Liver (tissue), 3 donors: ENCODE measurements at regions not wholly inside any gene's neighbourhood (a gene's known extent, or its start where the extent isn't known, plus 50 kb on each side); places are given as distances from the start of the nearest gene placed in this dataset.

Source experiments
- CTCF ChIP-seq: fragments of 150-350 bp; IDR thresholded peaks from 2 replicates; pipeline ENCODE4 v1.5.1; 2017; ENCODE audit warnings: improper control_type of control experiment, low read depth, low read length; ENCODE audit not compliant: missing input control
- EGR1 ChIP-seq, 2 donors: IDR thresholded peaks; 2 replicates each; pipeline ENCODE4 v1.6.1; 2016 to 2018; ENCODE audit warnings: antibody characterized with exemption in 2 of 2, low read depth in 2 of 2
- FOXA1 ChIP-seq: IDR thresholded peaks from 2 replicates; pipeline ENCODE4 v1.6.1; 2016; ENCODE audit warnings: antibody characterized with exemption
- GABPA ChIP-seq, 2 donors: IDR thresholded peaks in 1 of 2; conservative IDR thresholded peaks in 1 of 2; 2 replicates each; pipeline ENCODE4 v1.6.1; 2016; ENCODE audit warnings: antibody characterized with exemption in 2 of 2, mild to moderate bottlenecking in 1 of 2, moderate library complexity in 1 of 2
- HNF4G ChIP-seq: IDR thresholded peaks from 2 replicates; pipeline ENCODE4 v1.6.1; 2016; ENCODE audit warnings: antibody characterized with exemption
- JUND ChIP-seq, 2 donors: IDR thresholded peaks; 2 replicates each; pipeline ENCODE4 v1.6.1; 2016; ENCODE audit warnings: antibody characterized with exemption in 2 of 2
- MAX ChIP-seq: IDR thresholded peaks from 2 replicates; pipeline ENCODE4 v1.6.1; 2016; ENCODE audit warnings: antibody characterized with exemption
- RAD21 ChIP-seq, 2 donors: IDR thresholded peaks; 2 replicates each; pipeline ENCODE4 v1.6.1; 2016; ENCODE audit warnings: antibody characterized with exemption in 2 of 2, mild to moderate bottlenecking in 2 of 2
- SP1 ChIP-seq: IDR thresholded peaks from 2 replicates; pipeline ENCODE4 v1.6.1; 2018; ENCODE audit warnings: antibody characterized with exemption, mild to moderate bottlenecking
- TAF1 ChIP-seq: conservative IDR thresholded peaks from 2 replicates; pipeline ENCODE4 v1.6.1; 2016; ENCODE audit warnings: antibody characterized with exemption, mild to moderate bottlenecking
- YY1 ChIP-seq: IDR thresholded peaks from 2 replicates; pipeline ENCODE4 v1.6.1; 2016; ENCODE audit warnings: antibody characterized with exemption, mild to moderate bottlenecking
- TF ChIP-seq, protein P1 (sequence below): IDR thresholded peaks from 2 replicates; pipeline ENCODE4 v1.6.1; 2016; ENCODE audit warnings: antibody characterized with exemption
- TF ChIP-seq, protein P2 (sequence below): IDR thresholded peaks from 2 replicates; pipeline ENCODE4 v1.6.1; 2016; ENCODE audit warnings: antibody characterized with exemption
- TF ChIP-seq, protein P3 (sequence below): IDR thresholded peaks from 2 replicates; pipeline ENCODE4 v1.6.1; 2016; ENCODE audit warnings: antibody characterized with exemption, mild to moderate bottlenecking
- donor health status: healthy.
- donor health status: healthy.

GRCh38 chr6:56353860-56354259 lies 106.5 kb upstream of the COL21A1 start:
- TF ChIP-seq CTCF (no peak), HNF4G (no peak), MAX (no peak), GABPA (IDR thresholded peaks at IDR 0.05 in 1 of 2, conservative IDR thresholded peaks at IDR 0.05 in 1 of 2) (no peak), YY1 (no peak), TAF1 (no peak), SP1 (no peak), JUND (IDR thresholded peaks at IDR 0.05) (no peak), EGR1 (IDR thresholded peaks at IDR 0.05; ENCODE audit: low read depth in 2 of 2) (no peak), FOXA1 (no peak), RAD21 (IDR thresholded peaks at IDR 0.05) (no peak)
- TF ChIP-seq, protein P1, sequence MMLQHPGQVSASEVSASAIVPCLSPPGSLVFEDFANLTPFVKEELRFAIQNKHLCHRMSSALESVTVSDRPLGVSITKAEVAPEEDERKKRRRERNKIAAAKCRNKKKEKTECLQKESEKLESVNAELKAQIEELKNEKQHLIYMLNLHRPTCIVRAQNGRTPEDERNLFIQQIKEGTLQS = no peak
- TF ChIP-seq, protein P2, sequence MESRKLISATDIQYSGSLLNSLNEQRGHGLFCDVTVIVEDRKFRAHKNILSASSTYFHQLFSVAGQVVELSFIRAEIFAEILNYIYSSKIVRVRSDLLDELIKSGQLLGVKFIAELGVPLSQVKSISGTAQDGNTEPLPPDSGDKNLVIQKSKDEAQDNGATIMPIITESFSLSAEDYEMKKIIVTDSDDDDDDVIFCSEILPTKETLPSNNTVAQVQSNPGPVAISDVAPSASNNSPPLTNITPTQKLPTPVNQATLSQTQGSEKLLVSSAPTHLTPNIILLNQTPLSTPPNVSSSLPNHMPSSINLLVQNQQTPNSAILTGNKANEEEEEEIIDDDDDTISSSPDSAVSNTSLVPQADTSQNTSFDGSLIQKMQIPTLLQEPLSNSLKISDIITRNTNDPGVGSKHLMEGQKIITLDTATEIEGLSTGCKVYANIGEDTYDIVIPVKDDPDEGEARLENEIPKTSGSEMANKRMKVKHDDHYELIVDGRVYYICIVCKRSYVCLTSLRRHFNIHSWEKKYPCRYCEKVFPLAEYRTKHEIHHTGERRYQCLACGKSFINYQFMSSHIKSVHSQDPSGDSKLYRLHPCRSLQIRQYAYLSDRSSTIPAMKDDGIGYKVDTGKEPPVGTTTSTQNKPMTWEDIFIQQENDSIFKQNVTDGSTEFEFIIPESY = no peak
- TF ChIP-seq, protein P3, sequence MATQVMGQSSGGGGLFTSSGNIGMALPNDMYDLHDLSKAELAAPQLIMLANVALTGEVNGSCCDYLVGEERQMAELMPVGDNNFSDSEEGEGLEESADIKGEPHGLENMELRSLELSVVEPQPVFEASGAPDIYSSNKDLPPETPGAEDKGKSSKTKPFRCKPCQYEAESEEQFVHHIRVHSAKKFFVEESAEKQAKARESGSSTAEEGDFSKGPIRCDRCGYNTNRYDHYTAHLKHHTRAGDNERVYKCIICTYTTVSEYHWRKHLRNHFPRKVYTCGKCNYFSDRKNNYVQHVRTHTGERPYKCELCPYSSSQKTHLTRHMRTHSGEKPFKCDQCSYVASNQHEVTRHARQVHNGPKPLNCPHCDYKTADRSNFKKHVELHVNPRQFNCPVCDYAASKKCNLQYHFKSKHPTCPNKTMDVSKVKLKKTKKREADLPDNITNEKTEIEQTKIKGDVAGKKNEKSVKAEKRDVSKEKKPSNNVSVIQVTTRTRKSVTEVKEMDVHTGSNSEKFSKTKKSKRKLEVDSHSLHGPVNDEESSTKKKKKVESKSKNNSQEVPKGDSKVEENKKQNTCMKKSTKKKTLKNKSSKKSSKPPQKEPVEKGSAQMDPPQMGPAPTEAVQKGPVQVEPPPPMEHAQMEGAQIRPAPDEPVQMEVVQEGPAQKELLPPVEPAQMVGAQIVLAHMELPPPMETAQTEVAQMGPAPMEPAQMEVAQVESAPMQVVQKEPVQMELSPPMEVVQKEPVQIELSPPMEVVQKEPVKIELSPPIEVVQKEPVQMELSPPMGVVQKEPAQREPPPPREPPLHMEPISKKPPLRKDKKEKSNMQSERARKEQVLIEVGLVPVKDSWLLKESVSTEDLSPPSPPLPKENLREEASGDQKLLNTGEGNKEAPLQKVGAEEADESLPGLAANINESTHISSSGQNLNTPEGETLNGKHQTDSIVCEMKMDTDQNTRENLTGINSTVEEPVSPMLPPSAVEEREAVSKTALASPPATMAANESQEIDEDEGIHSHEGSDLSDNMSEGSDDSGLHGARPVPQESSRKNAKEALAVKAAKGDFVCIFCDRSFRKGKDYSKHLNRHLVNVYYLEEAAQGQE = no peak
